Smooth muscle cell (in vitro differentiated cells): ENCODE measurements at regions not wholly inside any gene's neighbourhood (a gene's known extent, or its start where the extent isn't known, plus 50 kb on each side); places are given as distances from the start of the nearest gene placed in this dataset.

Experiments used
- DNase-seq: peaks from one replicate; lab custom pipeline; 2025; ENCODE audit not compliant: unreplicated experiment; lab: John Stamatoyannopoulos, UW
- H2AFZ ChIP-seq: fragments of 200-600 bp; sonication (generic); 2 replicates; pipeline ENCODE4 v1.6.0; 2016; ENCODE audit warnings: antibody characterized with exemption, low read depth, mild to moderate bottlenecking
- H3F3A ChIP-seq: fragments of 200-600 bp; sonication (generic); 2 replicates; pipeline ENCODE4 v1.6.0; 2017; ENCODE audit warnings: antibody characterized with exemption, low read depth
- H3K27ac ChIP-seq: fragments of 200-600 bp; sonication (generic); 2 replicates; pipeline ENCODE4 v1.5.1; 2016; ENCODE audit warnings: low read depth, mild to moderate bottlenecking
- H3K27me3 ChIP-seq: fragments of 200-600 bp; sonication (generic); 2 replicates; pipeline ENCODE4 v1.6.1; 2016; ENCODE audit warnings: low read depth, mild to moderate bottlenecking
- H3K36me3 ChIP-seq: fragments of 200-600 bp; sonication (generic); 2 replicates; pipeline ENCODE4 v1.5.1; 2016; ENCODE audit warnings: low read depth
- H3K4me1 ChIP-seq: fragments of 200-600 bp; sonication (generic); 2 replicates; pipeline ENCODE4 v1.5.1; 2016; ENCODE audit warnings: low read depth
- H3K4me2 ChIP-seq: fragments of 200-600 bp; sonication (generic); 2 replicates; pipeline ENCODE4 v1.6.0; 2016; ENCODE audit warnings: mild to moderate bottlenecking
- H3K4me3 ChIP-seq: fragments of 200-600 bp; sonication (generic); 2 replicates; pipeline ENCODE4 v1.5.1; 2016; ENCODE audit warnings: mild to moderate bottlenecking
- H3K79me2 ChIP-seq: fragments of 200-600 bp; sonication (generic); 2 replicates; pipeline ENCODE4 v1.6.0; 2016; ENCODE audit warnings: low read depth, mild to moderate bottlenecking
- H3K9ac ChIP-seq: fragments of 200-600 bp; sonication (generic); 2 replicates; pipeline ENCODE4 v1.6.0; 2016; ENCODE audit warnings: low read depth
- H3K9me3 ChIP-seq: fragments of 200-600 bp; sonication (generic); replicated peaks from 2 replicates; pipeline ENCODE4 v1.5.1; 2016; ENCODE audit warnings: low read depth
- H4K20me1 ChIP-seq: fragments of 200-600 bp; sonication (generic); 2 replicates; pipeline ENCODE4 v1.6.0; 2016; ENCODE audit warnings: low read depth
- CTCF ChIP-seq: fragments of 200-600 bp; sonication (generic); IDR thresholded peaks from 2 replicates; pipeline ENCODE4 v1.5.1; 2017; ENCODE audit warnings: borderline replicate concordance, mild to moderate bottlenecking, antibody characterized with exemption; ENCODE audit not compliant: insufficient read depth, poor library complexity, severe bottlenecking
- WGBS: methylation state at CpG from one replicate; pipeline ENCODE4 v1.1.7; 2016; ENCODE audit warnings: low lambda C conversion rate; 5-methylcytosine and 5-hydroxymethylcytosine counted together

- no peak for TF ChIP-seq CTCF
- Histone ChIP-seq H3K4me1 (no peaks in the 10 kb centered on the region), H4K20me1 (no peaks in the 10 kb centered on the region), H2AFZ (no peak overlapping the region), H3K9ac (no peak overlapping the region), H3K79me2 (no peaks in the 10 kb centered on the region), H3K9me3 (no peaks in the 10 kb centered on the region), H3K4me2 (no peak overlapping the region), H3K4me3 (no peak overlapping the region), H3F3A (no peaks in the 10 kb centered on the region), H3K36me3 (no peaks in the 10 kb centered on the region), H3K27ac (no peak overlapping the region), H3K27me3 (no peaks in the 10 kb centered on the region)
- DNase-seq, result no peak
Observed at GRCh38 chr7:4574851-4575250, 107.2 kb upstream of the FOXK1 start.

- Histone ChIP-seq H2AFZ (no peak overlapping the region), H3K27ac (no peak overlapping the region), H3K4me1 (no peaks in the 10 kb centered on the region), H4K20me1 (no peaks in the 10 kb centered on the region), H3K36me3 (no peaks in the 10 kb centered on the region), H3K27me3 (no peaks in the 10 kb centered on the region), H3K4me3 (no peak overlapping the region), H3K4me2 (no peak overlapping the region), H3K9ac (no peak overlapping the region), H3F3A (no peaks in the 10 kb centered on the region), H3K79me2 (no peaks in the 10 kb centered on the region), H3K9me3 (no peaks in the 10 kb centered on the region)
- TF ChIP-seq CTCF, result no peak
- DNase-seq, result no peak
- 99% methylated on average over 3 of the region's 3 CpGs for WGBS
Observed at GRCh38 chr7:4575254-4575653, 106.8 kb upstream of the FOXK1 start.

DNA sequence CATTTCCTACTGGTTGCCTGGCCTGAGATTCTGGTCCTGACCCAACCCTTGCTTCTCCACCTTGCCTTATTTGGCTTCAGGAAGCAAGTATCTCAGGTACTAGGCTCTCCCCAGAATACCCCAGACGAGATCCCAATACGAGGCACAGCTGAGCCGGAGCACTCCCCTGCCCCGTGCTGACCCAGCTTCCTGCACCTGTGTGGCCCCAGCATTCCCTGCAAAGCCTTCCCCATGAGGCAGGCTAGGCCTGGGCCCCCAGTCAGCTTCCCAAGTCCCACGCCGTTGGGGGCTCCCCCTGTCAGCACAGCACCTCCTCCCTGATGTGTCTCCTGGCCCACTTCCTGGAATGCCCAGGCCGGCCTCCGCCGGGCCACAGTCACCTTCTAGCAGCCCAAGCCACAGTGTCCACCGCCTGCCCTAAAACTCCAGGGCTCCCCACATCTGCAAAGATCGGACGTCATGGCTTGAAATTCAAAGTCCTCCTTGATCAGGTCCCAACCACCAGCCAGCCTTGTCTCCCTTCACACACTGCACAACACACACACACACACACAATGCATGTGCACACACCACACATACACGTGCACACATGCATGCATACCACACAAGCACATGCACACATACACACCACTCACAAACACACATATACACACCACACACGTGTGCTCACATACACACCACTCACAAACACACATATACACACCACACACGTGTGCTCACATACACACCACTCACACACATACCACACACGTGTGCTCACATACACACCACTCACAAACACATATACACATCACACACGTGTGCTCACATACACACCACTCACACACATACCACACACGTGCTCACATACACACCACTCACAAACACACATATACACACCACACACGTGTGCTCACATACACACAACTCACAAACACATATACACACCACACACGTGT lies 78.9 kb upstream of the FOXK1 start:
- Histone ChIP-seq H3K4me1 (no peaks in the 10 kb centered on the region), H3K4me2 (no peak overlapping the region), H2AFZ (no peak overlapping the region), H3K9me3 (no peaks in the 10 kb centered on the region), H3K9ac (no peak overlapping the region), H3F3A (no peaks in the 10 kb centered on the region), H3K36me3 (no peaks in the 10 kb centered on the region), H3K4me3 (no peak overlapping the region), H3K27ac (no peak overlapping the region), H4K20me1 (no peaks in the 10 kb centered on the region), H3K79me2 (no peaks in the 10 kb centered on the region), H3K27me3 (no peaks in the 10 kb centered on the region)
- no peak for TF ChIP-seq CTCF
- no peak for DNase-seq
- WGBS, result 92% methylated on average over 20 of the region's 20 CpGs

GRCh38 chr7:4603843-4604231 lies 78.3 kb upstream of the FOXK1 start:
- Histone ChIP-seq H3F3A (no peaks in the 10 kb centered on the region), H3K4me3 (no peak overlapping the region), H3K9ac (no peak overlapping the region), H2AFZ (no peak overlapping the region), H3K9me3 (no peaks in the 10 kb centered on the region), H3K4me1 (no peaks in the 10 kb centered on the region), H3K36me3 (no peaks in the 10 kb centered on the region), H3K27me3 (no peaks in the 10 kb centered on the region), H3K79me2 (no peaks in the 10 kb centered on the region), H3K4me2 (no peak overlapping the region), H3K27ac (no peak overlapping the region), H4K20me1 (no peaks in the 10 kb centered on the region)
- no peak for TF ChIP-seq CTCF
- WGBS, result 96% methylated on average over 8 of the region's 8 CpGs
- DNase-seq, result no peak
